Heart left ventricle (tissue), 13 donors: ENCODE measurements at regions not wholly inside any gene's neighbourhood (a gene's known extent, or its start where the extent isn't known, plus 50 kb on each side); places are given as distances from the start of the nearest gene placed in this dataset.

Source experiments
- POLR2A ChIP-seq, 2 donors: fragments of 450-650 bp; IDR thresholded peaks; one replicate each; pipeline ENCODE4 v1.6.1; 2017; ENCODE audit warnings: antibody characterized with exemption in 2 of 2, mild to moderate bottlenecking in 2 of 2, moderate library complexity in 2 of 2
- TF ChIP-seq, protein P1 (sequence below), 12 donors: fragments of 200-600 bp; sonication (generic) in 4 of 12; IDR thresholded peaks; one replicate each; pipeline versions ENCODE4 v1.5.0 to v1.8.0; 2018 to 2022; ENCODE audit warnings: antibody characterized with exemption in 12 of 12, mild to moderate bottlenecking in 5 of 12
- donor health status: ischemic (EF 13 %, LVEDD 7.1; RV severe dilation, severe dysfunction).
- donor health status: DM: no; HTN: yes; CAD: no.
- donor health status: DM: no; HTN: no; CAD: no.
- donor health status: ischemic (EF 25% LVEDD 6.9; RV normal size, moderate dysfunction).
- donor health status: ischemic (EF 25% LVEDD 5.7; RV mildly dilated, moderate dysfunction).
- donor health status: ischemic (EF 35%, LVEDD 5.7; RV mildly dilated, moderate dysfunction).
- donor health status: nonischemic (EF 11% LVEDD 7.7; RV severe dilation, severe dysfunction).
- donor health status: DM: yes; HTN: yes; CAD: no.
- donor health status: PGD.
- donor health status: ischemic (EF 29% LVEDD 5.4; RV normal size, mild dysfunction).
- donor health status: nonischemic (EF 23%, LVEDD 6.1; RV moderate dilation, normal function).

DNA sequence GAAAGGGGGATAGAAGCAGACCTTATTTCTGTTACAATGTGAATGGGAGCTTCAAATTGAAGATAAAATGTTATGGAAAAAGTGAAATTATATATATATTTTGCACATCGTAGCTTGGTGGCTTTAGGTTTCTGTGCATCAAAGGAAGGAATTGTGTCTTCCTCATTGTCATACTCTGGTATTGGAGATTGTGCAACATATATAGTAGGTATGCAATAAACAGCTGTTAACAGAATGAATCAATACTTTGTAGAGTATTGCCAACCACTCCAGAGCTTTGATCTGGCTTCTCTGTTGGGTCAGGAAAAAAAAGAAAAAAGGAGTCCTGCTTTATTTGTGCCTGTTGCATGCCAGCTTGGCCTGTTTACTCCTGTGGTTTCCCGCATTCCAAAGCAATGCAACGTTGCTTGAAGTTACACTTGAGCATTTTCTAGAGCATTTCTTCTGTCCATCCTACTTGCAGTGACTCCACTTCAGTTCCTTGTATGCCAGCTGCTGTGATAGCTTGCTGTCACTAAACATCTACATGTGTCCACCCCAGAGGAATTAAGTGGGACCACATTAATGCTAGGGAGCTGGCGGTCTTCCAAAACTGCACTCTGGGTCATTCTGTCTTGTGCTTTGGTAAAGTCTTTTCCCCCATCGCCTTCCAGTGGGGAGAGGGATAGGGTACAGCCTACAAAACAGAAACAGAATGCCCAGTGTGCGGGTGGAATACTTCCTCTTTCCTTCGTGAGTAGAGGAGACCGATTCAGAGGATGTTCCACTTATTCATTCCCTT lies 62.0 kb upstream of the MEF2C start:
- no peak for TF ChIP-seq POLR2A (IDR thresholded peaks at IDR 0.05)
- TF ChIP-seq, protein P1, sequence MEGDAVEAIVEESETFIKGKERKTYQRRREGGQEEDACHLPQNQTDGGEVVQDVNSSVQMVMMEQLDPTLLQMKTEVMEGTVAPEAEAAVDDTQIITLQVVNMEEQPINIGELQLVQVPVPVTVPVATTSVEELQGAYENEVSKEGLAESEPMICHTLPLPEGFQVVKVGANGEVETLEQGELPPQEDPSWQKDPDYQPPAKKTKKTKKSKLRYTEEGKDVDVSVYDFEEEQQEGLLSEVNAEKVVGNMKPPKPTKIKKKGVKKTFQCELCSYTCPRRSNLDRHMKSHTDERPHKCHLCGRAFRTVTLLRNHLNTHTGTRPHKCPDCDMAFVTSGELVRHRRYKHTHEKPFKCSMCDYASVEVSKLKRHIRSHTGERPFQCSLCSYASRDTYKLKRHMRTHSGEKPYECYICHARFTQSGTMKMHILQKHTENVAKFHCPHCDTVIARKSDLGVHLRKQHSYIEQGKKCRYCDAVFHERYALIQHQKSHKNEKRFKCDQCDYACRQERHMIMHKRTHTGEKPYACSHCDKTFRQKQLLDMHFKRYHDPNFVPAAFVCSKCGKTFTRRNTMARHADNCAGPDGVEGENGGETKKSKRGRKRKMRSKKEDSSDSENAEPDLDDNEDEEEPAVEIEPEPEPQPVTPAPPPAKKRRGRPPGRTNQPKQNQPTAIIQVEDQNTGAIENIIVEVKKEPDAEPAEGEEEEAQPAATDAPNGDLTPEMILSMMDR (IDR thresholded peaks at IDR 0.05) = no peak
